H1 (cell line): ENCODE measurements at regions not wholly inside any gene's neighbourhood (a gene's known extent, or its start where the extent isn't known, plus 50 kb on each side); places are given as distances from the start of the nearest gene placed in this dataset.

ENCODE experiments used
- CTCF ChIA-PET: fragments of 300-600 bp; sonication (Branson Sonifier 250); formaldehyde crosslinking; loops from one replicate; lab custom pipeline; 2021; ENCODE audit not compliant: partially characterized antibody; lab: Charles Lee
- POLR2A ChIA-PET: fragments of 300-600 bp; sonication (Branson Sonifier 250); formaldehyde crosslinking; loops from one replicate; lab custom pipeline; 2021; ENCODE audit warnings: inconsistent platforms; ENCODE audit not compliant: partially characterized antibody; lab: Charles Lee
- DNase-seq, 2 experiments: peaks; one replicate each; pipeline versions ENCODE4 v3.0.0 to v3.0.0-alpha.2; 2010 to 2022; ENCODE audit warnings: low spot score in 2 of 2, low read depth in 1 of 2, mixed read lengths in 1 of 2
- FAIRE-seq: peaks from 2 replicates; lab custom pipeline; 2011; peaks lifted over from hg19 to GRCh38; lab: Jason Lieb, UNC
- H2AFZ ChIP-seq: 2 replicates; pipeline ENCODE4 v1.8.1; 2012; ENCODE audit warnings: low read length, inconsistent platforms
- H2AK5ac ChIP-seq: 2 replicates; pipeline ENCODE4 v1.6.1; 2013; ENCODE audit warnings: low read depth, low read length
- H2BK120ac ChIP-seq: replicated peaks from 2 replicates; pipeline ENCODE3; 2013; ENCODE audit warnings: low read depth, low read length, inconsistent platforms
- H2BK12ac ChIP-seq: 2 replicates; pipeline ENCODE4 v1.6.1; 2013; ENCODE audit warnings: low read depth, low read length
- H2BK15ac ChIP-seq: 2 replicates; pipeline ENCODE4 v1.6.1; 2013; ENCODE audit warnings: low read length
- H2BK20ac ChIP-seq: 2 replicates; pipeline ENCODE4 v1.6.1; 2013; ENCODE audit warnings: low read length
- H2BK5ac ChIP-seq: 2 replicates; pipeline ENCODE4 v1.6.1; 2013; ENCODE audit warnings: low read depth, low read length
- H3K14ac ChIP-seq: 2 replicates; pipeline ENCODE4 v1.6.1; 2013; ENCODE audit warnings: inconsistent platforms; ENCODE audit not compliant: insufficient read length
- H3K18ac ChIP-seq: 2 replicates; pipeline ENCODE4 v1.6.1; 2013; ENCODE audit warnings: low read length; ENCODE audit errors: extremely low read depth
- H3K23ac ChIP-seq: 2 replicates; pipeline ENCODE4 v1.6.1; 2013; ENCODE audit warnings: inconsistent platforms; ENCODE audit not compliant: insufficient read length
- H3K23me2 ChIP-seq: 2 replicates; pipeline ENCODE4 v1.6.1; 2013; ENCODE audit warnings: low read depth, low read length
- H3K27ac ChIP-seq: 2 replicates; pipeline ENCODE4 v1.6.1; 2011; ENCODE audit warnings: low read depth, low read length, inconsistent platforms
- H3K27me3 ChIP-seq, 4 experiments: replicated peaks in 1 of 4; 1 replicate in 1 of 4; 2 replicates in 3 of 4; pipeline versions ENCODE4 v1.6.1 to v1.8.1; 2011 to 2013; ENCODE audit warnings: low read length in 3 of 4, mild to moderate bottlenecking in 3 of 4, inconsistent platforms in 2 of 4, mixed read lengths in 2 of 4, moderate library complexity in 1 of 4; ENCODE audit not compliant: control insufficient read depth in 3 of 4, insufficient read depth in 3 of 4; ENCODE audit errors: extremely low read depth in 1 of 4
- H3K36me3 ChIP-seq, 4 experiments: 2 replicates each; pipeline versions ENCODE4 v1.6.1 to v1.8.1; 2011 to 2013; ENCODE audit warnings: mild to moderate bottlenecking in 4 of 4, low read length in 3 of 4, moderate library complexity in 2 of 4, control low read depth in 1 of 4, inconsistent platforms in 1 of 4; ENCODE audit not compliant: insufficient read depth in 4 of 4, control insufficient read depth in 2 of 4
- H3K4ac ChIP-seq: replicated peaks from 2 replicates; pipeline ENCODE3; 2013; ENCODE audit warnings: low read length, low read depth, mixed read lengths, inconsistent platforms; ENCODE audit not compliant: insufficient read length
- H3K4me1 ChIP-seq, 4 experiments: replicated peaks in 1 of 4; 1 replicate in 1 of 4; 2 replicates in 3 of 4; pipeline versions ENCODE4 v1.6.1 to v1.8.1; 2011 to 2013; ENCODE audit warnings: low read length in 3 of 4, inconsistent platforms in 2 of 4, mixed read lengths in 1 of 4; ENCODE audit not compliant: insufficient read depth in 4 of 4, control insufficient read depth in 3 of 4
- H3K4me2 ChIP-seq, 2 experiments: 2 replicates each; pipeline versions ENCODE4 v1.6.1 to v1.8.1; 2011 to 2013; ENCODE audit warnings: low read depth in 2 of 2, low read length in 2 of 2, control low read depth in 1 of 2, inconsistent platforms in 1 of 2, mild to moderate bottlenecking in 1 of 2; ENCODE audit not compliant: insufficient read depth in 1 of 2
- H3K4me3 ChIP-seq, 4 experiments: fragments of 200-600, 300-600 bp in 1 of 4; sonication (generic), shearing (Covaris generic), sonication (Bioruptor Twin) in 1 of 4; 2 replicates each; pipeline versions ENCODE4 v1.5.1 to v1.8.1; 2011 to 2016; ENCODE audit warnings: low read length in 4 of 4, low read depth in 3 of 4, control low read depth in 2 of 4, inconsistent platforms in 2 of 4, mild to moderate bottlenecking in 2 of 4, mixed read lengths in 1 of 4, moderate library complexity in 1 of 4; ENCODE audit not compliant: insufficient read depth in 2 of 4; ENCODE audit errors: extremely low read depth in 1 of 4
- H3K56ac ChIP-seq: replicated peaks from 2 replicates; pipeline ENCODE3; 2013; ENCODE audit warnings: low read depth, mild to moderate bottlenecking, mixed read lengths, low read length, inconsistent platforms; ENCODE audit not compliant: insufficient read length
- H3K79me1 ChIP-seq: 2 replicates; pipeline ENCODE4 v1.6.1; 2013; ENCODE audit warnings: low read depth, low read length, control low read depth
- H3K79me2 ChIP-seq, 2 experiments: 2 replicates each; pipeline versions ENCODE4 v1.6.1 to v1.8.1; 2012 to 2013; ENCODE audit warnings: low read length in 2 of 2, mild to moderate bottlenecking in 2 of 2, inconsistent platforms in 1 of 2; ENCODE audit not compliant: insufficient read depth in 2 of 2, control insufficient read depth in 1 of 2
- H3K9ac ChIP-seq, 4 experiments: replicated peaks in 1 of 4; 1 replicate in 1 of 4; 2 replicates in 3 of 4; pipeline versions ENCODE4 v1.6.1 to v1.8.1; 2011 to 2013; ENCODE audit warnings: low read depth in 3 of 4, low read length in 3 of 4, control low read depth in 2 of 4, mild to moderate bottlenecking in 2 of 4, moderate library complexity in 2 of 4, inconsistent platforms in 1 of 4; ENCODE audit errors: extremely low read depth in 1 of 4
- H3K9me3 ChIP-seq, 2 experiments: 2 replicates each; pipeline versions ENCODE4 v1.6.1 to v1.8.1; 2012 to 2013; ENCODE audit warnings: mild to moderate bottlenecking in 2 of 2, moderate library complexity in 2 of 2, control low read depth in 1 of 2, inconsistent platforms in 1 of 2, low read depth in 1 of 2, low read length in 1 of 2, mixed read lengths in 1 of 2; ENCODE audit not compliant: insufficient read depth in 2 of 2
- H4K20me1 ChIP-seq, 2 experiments: replicated peaks in 1 of 2; 2 replicates each; pipeline versions ENCODE3 to v1.8.1; 2011 to 2013; ENCODE audit warnings: inconsistent platforms in 2 of 2, low read length in 2 of 2, mild to moderate bottlenecking in 1 of 2; ENCODE audit not compliant: insufficient read depth in 2 of 2, control insufficient read depth in 1 of 2
- H4K5ac ChIP-seq: 2 replicates; pipeline ENCODE4 v1.6.1; 2013; ENCODE audit warnings: low read length, low read depth, mixed read lengths, inconsistent platforms; ENCODE audit not compliant: insufficient read length
- H4K8ac ChIP-seq: 2 replicates; pipeline ENCODE4 v1.8.0; 2013; ENCODE audit warnings: mild to moderate bottlenecking, moderate library complexity, low read length, inconsistent platforms; ENCODE audit not compliant: insufficient read depth; ENCODE audit errors: extremely low read depth
- H4K91ac ChIP-seq: replicated peaks from 2 replicates; pipeline ENCODE3; 2013; ENCODE audit warnings: low read length, mixed read lengths, inconsistent platforms; ENCODE audit not compliant: insufficient read length
- CREB1 ChIP-seq: IDR thresholded peaks from 2 replicates; pipeline ENCODE4 v1.6.1; 2012; ENCODE audit warnings: inconsistent platforms
- CTBP2 ChIP-seq: IDR thresholded peaks from 2 replicates; pipeline ENCODE4 v1.7.0; 2011; ENCODE audit warnings: borderline replicate concordance, mild to moderate bottlenecking, moderate library complexity, mixed read lengths, low read length; ENCODE audit not compliant: insufficient read depth, insufficient read length
- EGR1 ChIP-seq: IDR thresholded peaks from 2 replicates; pipeline ENCODE4 v1.6.1; 2011; ENCODE audit warnings: low read depth, low read length, borderline replicate concordance
- GABPA ChIP-seq: IDR thresholded peaks from 2 replicates; pipeline ENCODE4 v1.6.1; 2011; ENCODE audit warnings: mild to moderate bottlenecking, low read length, moderate library complexity, borderline replicate concordance; ENCODE audit not compliant: insufficient read depth
- MAFK ChIP-seq: IDR thresholded peaks from 2 replicates; pipeline ENCODE4 v1.6.1; 2012; ENCODE audit warnings: low read depth, mild to moderate bottlenecking, improper control_type of control experiment, low read length
- POLR2A ChIP-seq, 2 experiments: IDR thresholded peaks; 1 replicate in 1 of 2; 2 replicates in 1 of 2; pipeline ENCODE4 v1.6.1; 2011; ENCODE audit warnings: low read depth in 2 of 2, low read length in 2 of 2, mild to moderate bottlenecking in 2 of 2; ENCODE audit errors: control extremely low read depth in 1 of 2
- RBBP5 ChIP-seq: IDR thresholded peaks from 2 replicates; pipeline ENCODE4 v1.7.1; 2012; ENCODE audit warnings: low read depth, mild to moderate bottlenecking, inconsistent platforms, low read length, moderate library complexity, borderline replicate concordance
- RFX5 ChIP-seq: IDR thresholded peaks from 2 replicates; pipeline ENCODE4 v1.6.1; 2011; ENCODE audit warnings: low read depth, low read length, improper control_type of control experiment, borderline replicate concordance
- SP1 ChIP-seq: IDR thresholded peaks from 2 replicates; pipeline ENCODE4 v1.6.1; 2011; ENCODE audit warnings: low read depth, low read length
- SP4 ChIP-seq: IDR thresholded peaks from 2 replicates; pipeline ENCODE4 v1.6.1; 2012; ENCODE audit warnings: low read length, inconsistent platforms
- ZNF274 ChIP-seq: IDR thresholded peaks from 2 replicates; pipeline ENCODE4 v1.7.0; 2012; ENCODE audit warnings: low read length, borderline replicate concordance; ENCODE audit errors: extremely low read depth
- WGBS, 2 experiments: shearing (Covaris generic) in 1 of 2; methylation state at CpG; one replicate each; pipeline versions ENCODE4 v1.1.6 to v1.1.7; 2013 to 2015; ENCODE audit warnings: low lambda C conversion rate in 2 of 2, mixed read lengths in 2 of 2, inconsistent platforms in 1 of 2, low coverage in 1 of 2, missing lambda C conversion rate in 1 of 2; ENCODE audit not compliant: insufficient replicate concordance in 2 of 2, insufficient coverage in 1 of 2, insufficient read length in 1 of 2; ENCODE audit errors: extremely low coverage in 1 of 2, missing lambda C conversion rate in 1 of 2; 5-methylcytosine and 5-hydroxymethylcytosine counted together

- no peak for FAIRE-seq
- Histone ChIP-seq H3K79me2 (no peaks in the 10 kb centered on the region), H2BK120ac (no peak overlapping the region), H3K27ac (no peak overlapping the region), H3K79me1 (no peaks in the 10 kb centered on the region), H3K4me3 (no peak overlapping the region), H3K4me2 (no peak overlapping the region), H4K91ac (no peak overlapping the region), H4K8ac (no peak overlapping the region; the same call in 1 of the 2 replicates), H2BK15ac (no peak overlapping the region), H2AK5ac (no peak overlapping the region), H3K9ac (no peak overlapping the region), H3K18ac (no peak overlapping the region), H3K4me1 (peaks cover 0 to 12% (median 7%) of the 10 kb centered on the region in 4 experiments; a peak in 5 of 7 replicates), H3K23ac (no peak overlapping the region), H3K36me3 (no peaks in the 10 kb centered on the region), H3K14ac (no peak overlapping the region), H2BK12ac (no peak overlapping the region), H3K23me2 (no peaks in the 10 kb centered on the region), H2BK20ac (no peak overlapping the region), H3K56ac (no peak overlapping the region), H3K4ac (no peak overlapping the region), H3K9me3 (no peaks in the 10 kb centered on the region), H4K5ac (no peak overlapping the region), H3K27me3 (no peaks in the 10 kb centered on the region), H4K20me1 (no peaks in the 10 kb centered on the region), H2BK5ac (no peak overlapping the region; the same call in 1 of the 2 replicates), H2AFZ (no peak overlapping the region)
- TF ChIP-seq GABPA (no peak), EGR1 (no peak), SP4 (no peak), RBBP5 (no peak), MAFK (no peak), POLR2A (IDR thresholded peaks at IDR 0.05; ENCODE audit: control extremely low read depth in 1 of 2, low read depth in 2 of 2, low read length in 2 of 2) (no peak), CREB1 (no peak), ZNF274 (no peak), SP1 (no peak), RFX5 (no peak), CTBP2 (no peak)
- WGBS, 2 experiments: 91% methylated on average over 2 of the region's 2 CpGs; no CpG with 5 or more reads in 1 of the 2 experiments
- ChIA-PET POLR2A (interaction anchor here (1.5 kb wide), 1 partner anchor 26 kb away, joined by 3 read pairs; no protein-coding TSS in a partner anchor), CTCF (interaction anchor here (0.7 to 4.4 kb wide), 10 partner anchors 10 to 475 kb away, joined by 3 to 17 read pairs (median 5); no protein-coding TSS in a partner anchor)
- no peak for DNase-seq
Observed at GRCh38 chr6:90415178-90415577, 118.5 kb upstream of the BACH2 start.
